ENCODE measurements at regions not wholly inside any gene's neighbourhood (a gene's known extent, or its start where the extent isn't known, plus 50 kb on each side); places are given as distances from the start of the nearest gene placed in this dataset.

DNA sequence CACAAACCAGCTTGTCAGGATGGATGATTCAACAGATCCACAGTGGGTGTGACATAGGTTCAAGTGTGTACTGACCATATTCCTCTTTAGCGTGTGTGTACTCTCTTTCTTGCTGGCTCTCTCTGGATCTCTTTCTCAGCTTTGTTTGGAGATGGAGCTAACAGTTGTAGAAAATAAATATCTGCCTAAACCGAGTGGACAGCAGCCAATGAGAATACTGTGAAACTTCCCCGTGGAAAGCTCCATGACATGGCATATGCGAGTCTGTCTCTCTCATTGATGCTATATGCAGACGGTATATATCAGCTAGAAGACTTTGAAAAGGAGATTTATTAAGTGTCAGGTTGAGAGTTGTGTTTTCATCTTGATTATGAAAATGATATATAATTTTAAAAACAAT is 406.5 kb upstream of the SUCLG2 start:
- no peak for DNase-seq (ENCODE audit: extremely low read depth, low read depth)
- H3K4me3 ChIP-seq (replicated peaks; ENCODE audit: low read depth, low read length): no peak overlapping the region
- TF ChIP-seq, protein P1, sequence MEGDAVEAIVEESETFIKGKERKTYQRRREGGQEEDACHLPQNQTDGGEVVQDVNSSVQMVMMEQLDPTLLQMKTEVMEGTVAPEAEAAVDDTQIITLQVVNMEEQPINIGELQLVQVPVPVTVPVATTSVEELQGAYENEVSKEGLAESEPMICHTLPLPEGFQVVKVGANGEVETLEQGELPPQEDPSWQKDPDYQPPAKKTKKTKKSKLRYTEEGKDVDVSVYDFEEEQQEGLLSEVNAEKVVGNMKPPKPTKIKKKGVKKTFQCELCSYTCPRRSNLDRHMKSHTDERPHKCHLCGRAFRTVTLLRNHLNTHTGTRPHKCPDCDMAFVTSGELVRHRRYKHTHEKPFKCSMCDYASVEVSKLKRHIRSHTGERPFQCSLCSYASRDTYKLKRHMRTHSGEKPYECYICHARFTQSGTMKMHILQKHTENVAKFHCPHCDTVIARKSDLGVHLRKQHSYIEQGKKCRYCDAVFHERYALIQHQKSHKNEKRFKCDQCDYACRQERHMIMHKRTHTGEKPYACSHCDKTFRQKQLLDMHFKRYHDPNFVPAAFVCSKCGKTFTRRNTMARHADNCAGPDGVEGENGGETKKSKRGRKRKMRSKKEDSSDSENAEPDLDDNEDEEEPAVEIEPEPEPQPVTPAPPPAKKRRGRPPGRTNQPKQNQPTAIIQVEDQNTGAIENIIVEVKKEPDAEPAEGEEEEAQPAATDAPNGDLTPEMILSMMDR (IDR thresholded peaks at IDR 0.05; ENCODE audit: low read depth, low read length, missing control alignments): no peak

DNA sequence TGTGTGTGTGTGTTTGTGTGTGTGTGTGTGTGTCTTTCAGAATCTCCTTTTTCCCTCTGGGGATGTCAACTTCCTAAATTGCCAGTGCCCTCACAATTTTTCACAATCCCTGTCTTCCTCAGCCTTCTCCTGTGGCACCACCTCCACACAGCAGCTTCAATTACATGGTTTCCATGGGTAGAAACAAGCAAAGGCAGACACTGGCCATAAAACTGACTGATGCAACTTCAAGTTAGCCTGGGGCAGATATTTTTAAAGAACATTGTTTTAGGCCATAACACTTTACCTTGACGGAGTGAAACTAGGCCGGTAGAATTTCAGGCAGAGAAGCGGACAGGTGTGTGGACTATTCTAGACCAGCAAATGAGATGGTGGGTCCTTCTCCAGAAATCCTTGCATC is 405.8 kb upstream of the SUCLG2 start:
- no peak overlapping the region for H3K4me3 ChIP-seq (replicated peaks; ENCODE audit: low read depth, low read length)
- TF ChIP-seq, protein P1 (IDR thresholded peaks at IDR 0.05; ENCODE audit: low read depth, low read length, missing control alignments): no peak
- no peak for DNase-seq (ENCODE audit: extremely low read depth, low read depth)

DNA sequence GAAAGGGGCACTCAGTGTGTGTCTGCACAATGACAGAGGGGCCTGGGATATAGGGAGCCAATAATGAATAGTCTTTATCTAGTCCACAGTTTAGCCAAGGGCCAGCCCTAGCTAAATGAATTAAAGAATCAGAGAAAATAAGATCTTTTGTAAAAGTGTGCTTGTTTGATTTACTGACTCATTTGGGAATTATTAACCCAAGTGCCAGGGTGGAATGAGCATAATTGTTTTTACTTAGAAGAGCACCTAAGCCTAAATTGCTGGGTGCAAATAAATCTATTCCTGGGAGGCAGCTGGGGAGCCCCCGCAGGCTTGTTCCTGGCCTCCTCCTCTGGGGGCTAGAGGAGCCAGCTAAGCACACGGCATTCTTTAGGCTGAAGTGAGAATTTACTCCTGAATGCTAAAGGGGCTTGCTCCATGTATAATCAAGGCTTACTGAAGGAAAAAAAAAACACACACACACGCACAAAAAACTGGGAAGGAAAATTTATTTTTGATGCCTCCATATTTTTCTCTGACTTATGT is 405.3 kb upstream of the SUCLG2 start:
- no peak for DNase-seq (ENCODE audit: extremely low read depth, low read depth)
- TF ChIP-seq, protein P1 (IDR thresholded peaks at IDR 0.05; ENCODE audit: low read depth, low read length, missing control alignments): no peak
- H3K4me3 ChIP-seq (replicated peaks; ENCODE audit: low read depth, low read length): no peak overlapping the region

DNA sequence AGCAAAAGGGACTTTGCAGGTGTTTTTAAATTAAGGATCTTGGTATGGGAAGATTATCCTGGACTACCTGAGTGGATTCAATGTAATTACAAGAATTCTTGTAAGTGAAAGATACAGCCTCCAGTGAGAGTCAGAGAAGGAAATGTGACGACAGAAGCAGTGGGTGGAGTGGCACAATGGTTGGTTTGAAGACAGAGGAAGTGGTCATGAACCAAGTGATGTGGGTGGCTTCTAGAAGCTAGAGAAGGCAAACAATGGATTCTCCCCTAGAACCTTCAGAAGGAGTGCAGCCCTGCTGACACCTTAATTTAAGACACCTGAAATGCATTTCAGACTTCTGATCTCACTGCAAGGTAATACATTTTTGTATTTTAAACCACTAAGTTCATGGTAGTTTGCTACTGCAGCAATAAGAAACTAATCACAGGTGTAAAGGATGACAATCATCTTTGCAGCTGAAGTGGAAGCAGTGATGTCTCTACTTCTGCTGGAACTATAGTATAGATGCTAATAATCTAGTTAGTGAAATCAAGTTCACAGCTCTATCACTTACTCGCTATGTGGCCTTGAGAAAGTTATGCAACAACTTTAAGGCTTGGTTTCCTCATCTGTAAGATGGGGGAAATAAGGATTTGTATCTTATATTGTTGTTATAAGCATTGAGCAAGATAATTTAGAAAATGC is 403.4 kb upstream of the SUCLG2 start:
- TF ChIP-seq, protein P1 (IDR thresholded peaks at IDR 0.05; ENCODE audit: low read depth, low read length, missing control alignments): no peak
- DNase-seq (ENCODE audit: extremely low read depth, low read depth): no peak
- H3K4me3 ChIP-seq (replicated peaks; ENCODE audit: low read depth, low read length): no peak overlapping the region

DNA sequence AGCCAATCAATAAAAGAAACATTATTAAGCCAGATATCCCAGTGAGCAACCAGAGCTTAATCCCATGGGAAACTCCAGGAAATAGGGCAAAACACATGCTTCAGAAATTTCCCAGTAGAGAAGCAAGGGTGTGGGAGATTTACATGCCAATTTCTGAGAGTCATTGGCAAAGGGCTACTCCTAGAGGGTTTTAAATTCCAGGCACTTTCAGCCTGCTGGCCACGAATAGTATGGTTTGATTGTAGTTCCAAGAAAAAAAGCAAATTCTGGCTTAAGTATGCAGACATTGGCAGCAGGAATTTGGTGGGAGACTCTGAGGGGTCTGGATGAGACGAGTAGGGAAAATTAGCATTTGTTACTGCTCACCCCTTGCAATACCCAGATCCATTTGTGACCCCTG is 402.1 kb upstream of the SUCLG2 start:
- H3K4me3 ChIP-seq (replicated peaks; ENCODE audit: low read depth, low read length): no peak overlapping the region
- no peak for DNase-seq (ENCODE audit: extremely low read depth, low read depth)
- TF ChIP-seq, protein P1 (IDR thresholded peaks at IDR 0.05; ENCODE audit: low read depth, low read length, missing control alignments): no peak

DNA sequence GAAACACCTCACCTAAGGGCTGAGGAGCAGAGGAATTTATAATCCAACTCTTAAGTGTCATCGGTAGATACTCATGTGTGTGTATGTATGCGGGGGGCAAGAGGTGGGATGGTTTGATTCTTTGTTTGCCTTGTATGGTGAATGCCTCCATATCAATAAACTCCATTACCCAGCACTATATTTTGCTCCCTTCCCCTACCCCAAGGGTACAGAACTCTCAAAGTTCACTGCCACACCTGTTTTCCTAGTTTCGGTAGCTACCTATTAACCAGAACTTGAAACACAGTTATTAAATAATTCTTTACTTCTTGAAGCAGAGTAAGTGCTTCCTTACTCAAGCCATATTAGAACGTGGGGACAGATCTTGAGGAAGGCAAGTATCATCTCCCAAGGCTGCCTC is 400.8 kb upstream of the SUCLG2 start:
- H3K4me3 ChIP-seq (replicated peaks; ENCODE audit: low read depth, low read length): no peak overlapping the region
- TF ChIP-seq, protein P1 (IDR thresholded peaks at IDR 0.05; ENCODE audit: low read depth, low read length, missing control alignments): no peak
- DNase-seq (ENCODE audit: extremely low read depth, low read depth): no peak

DNA sequence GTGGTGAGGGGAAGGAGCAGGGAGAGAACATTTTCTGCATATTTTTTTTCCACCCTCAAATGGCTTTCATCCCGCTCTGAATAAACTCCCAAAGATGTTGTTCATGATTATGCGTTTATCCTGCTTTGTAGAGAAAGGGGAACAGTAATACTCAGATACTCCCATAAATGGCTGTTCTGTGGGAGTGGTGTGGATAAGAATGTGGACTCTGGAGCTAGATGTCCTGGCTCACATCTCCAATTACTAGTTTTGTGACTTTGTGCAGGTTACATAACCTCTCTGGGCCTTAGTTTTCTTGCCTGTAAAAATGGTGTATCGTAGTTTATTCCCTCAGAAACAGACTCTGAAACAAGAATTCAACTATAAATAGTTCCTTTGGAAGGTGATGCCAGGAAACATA is 395.4 kb upstream of the SUCLG2 start:
- no peak for DNase-seq (ENCODE audit: extremely low read depth, low read depth)
- H3K4me3 ChIP-seq (replicated peaks; ENCODE audit: low read depth, low read length): no peak overlapping the region
- TF ChIP-seq, protein P1 (IDR thresholded peaks at IDR 0.05; ENCODE audit: low read depth, low read length, missing control alignments): no peak

Data from HFF-Myc (cell line).